ENCODE measurements at regions not wholly inside any gene's neighbourhood (a gene's known extent, or its start where the extent isn't known, plus 50 kb on each side); places are given as distances from the start of the nearest gene placed in this dataset.

DNA sequence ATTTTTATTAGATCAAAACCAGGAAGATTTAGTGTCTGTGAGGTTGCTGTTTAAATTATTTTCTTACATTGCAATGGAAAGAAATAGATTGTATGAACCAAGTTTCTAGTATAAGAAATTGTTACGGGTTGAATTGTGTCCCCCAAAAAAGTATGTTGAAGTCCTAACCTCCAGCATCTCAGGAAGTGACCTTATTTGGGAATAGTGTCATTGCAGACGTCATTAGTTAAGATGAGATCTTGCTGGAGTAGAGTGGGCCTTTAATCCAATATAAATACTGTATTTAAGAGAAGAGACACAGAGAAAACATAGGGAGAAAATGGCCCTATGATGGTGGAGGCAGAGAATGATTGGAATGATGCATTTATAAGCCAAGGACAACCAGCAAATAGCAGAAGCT lies 188.7 kb upstream of the SAMSN1 start:
- TF ChIP-seq POLR2AphosphoS5 (IDR thresholded peaks at IDR 0.05; ENCODE audit: low read depth, low read length) (no peak), POLR2A (IDR thresholded peaks at IDR 0.05; ENCODE audit: low read depth, low read length) (no peak)
